NB4 (cell line): ENCODE measurements at regions not wholly inside any gene's neighbourhood (a gene's known extent, or its start where the extent isn't known, plus 50 kb on each side); places are given as distances from the start of the nearest gene placed in this dataset.

Source experiments
- DNase-seq: peaks from one replicate; pipeline ENCODE4 v3.0.0; 2010; ENCODE audit warnings: low read depth
- H3K4me3 ChIP-seq: one replicate; pipeline ENCODE4 v1.5.1; 2011; ENCODE audit warnings: mild to moderate bottlenecking, low read depth, low read length, moderate library complexity
- MYC ChIP-seq: IDR thresholded peaks from 2 replicates; pipeline ENCODE4 v1.6.1; 2011; ENCODE audit warnings: low read depth, low read length
- POLR2A ChIP-seq: IDR thresholded peaks from 2 replicates; pipeline ENCODE4 v1.6.1; 2011; ENCODE audit warnings: mild to moderate bottlenecking; ENCODE audit not compliant: insufficient read length; ENCODE audit errors: extremely low read depth
- TF ChIP-seq, protein P1 (sequence below): IDR thresholded peaks from 2 replicates; pipeline ENCODE4 v1.6.1; 2011; ENCODE audit warnings: low read depth, low read length
- TF ChIP-seq, protein P2 (sequence below): IDR thresholded peaks from one replicate; pipeline ENCODE4 v1.5.1; 2012; ENCODE audit warnings: low read depth, low read length

DNA sequence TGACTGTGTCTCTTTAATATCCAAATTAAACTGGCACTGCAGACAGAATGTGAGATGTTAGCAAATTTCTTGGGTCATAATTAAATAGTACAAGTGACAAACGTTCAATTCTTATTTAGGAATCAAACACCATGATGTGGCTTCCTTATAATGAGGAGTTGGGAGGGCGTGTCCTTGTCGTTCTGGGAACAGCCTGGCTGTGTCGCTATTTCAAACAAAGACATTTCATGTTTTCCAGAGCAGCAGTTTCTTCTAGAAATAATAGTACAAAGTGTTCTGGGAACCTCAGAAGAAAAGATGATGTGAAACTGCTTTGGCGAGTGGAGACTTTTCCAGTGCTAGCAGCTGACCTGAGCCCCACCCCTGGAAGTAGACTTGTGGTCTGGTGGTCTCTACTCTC lies 301.7 kb upstream of the N4BP1 start:
- DNase-seq: peak; percentile 7
- no peak overlapping the region for H3K4me3 ChIP-seq
- TF ChIP-seq MYC (no peak), POLR2A (no peak)
- TF ChIP-seq, protein P1, sequence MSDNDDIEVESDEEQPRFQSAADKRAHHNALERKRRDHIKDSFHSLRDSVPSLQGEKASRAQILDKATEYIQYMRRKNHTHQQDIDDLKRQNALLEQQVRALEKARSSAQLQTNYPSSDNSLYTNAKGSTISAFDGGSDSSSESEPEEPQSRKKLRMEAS: no peak
- TF ChIP-seq, protein P2, sequence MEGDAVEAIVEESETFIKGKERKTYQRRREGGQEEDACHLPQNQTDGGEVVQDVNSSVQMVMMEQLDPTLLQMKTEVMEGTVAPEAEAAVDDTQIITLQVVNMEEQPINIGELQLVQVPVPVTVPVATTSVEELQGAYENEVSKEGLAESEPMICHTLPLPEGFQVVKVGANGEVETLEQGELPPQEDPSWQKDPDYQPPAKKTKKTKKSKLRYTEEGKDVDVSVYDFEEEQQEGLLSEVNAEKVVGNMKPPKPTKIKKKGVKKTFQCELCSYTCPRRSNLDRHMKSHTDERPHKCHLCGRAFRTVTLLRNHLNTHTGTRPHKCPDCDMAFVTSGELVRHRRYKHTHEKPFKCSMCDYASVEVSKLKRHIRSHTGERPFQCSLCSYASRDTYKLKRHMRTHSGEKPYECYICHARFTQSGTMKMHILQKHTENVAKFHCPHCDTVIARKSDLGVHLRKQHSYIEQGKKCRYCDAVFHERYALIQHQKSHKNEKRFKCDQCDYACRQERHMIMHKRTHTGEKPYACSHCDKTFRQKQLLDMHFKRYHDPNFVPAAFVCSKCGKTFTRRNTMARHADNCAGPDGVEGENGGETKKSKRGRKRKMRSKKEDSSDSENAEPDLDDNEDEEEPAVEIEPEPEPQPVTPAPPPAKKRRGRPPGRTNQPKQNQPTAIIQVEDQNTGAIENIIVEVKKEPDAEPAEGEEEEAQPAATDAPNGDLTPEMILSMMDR: no peak

DNA sequence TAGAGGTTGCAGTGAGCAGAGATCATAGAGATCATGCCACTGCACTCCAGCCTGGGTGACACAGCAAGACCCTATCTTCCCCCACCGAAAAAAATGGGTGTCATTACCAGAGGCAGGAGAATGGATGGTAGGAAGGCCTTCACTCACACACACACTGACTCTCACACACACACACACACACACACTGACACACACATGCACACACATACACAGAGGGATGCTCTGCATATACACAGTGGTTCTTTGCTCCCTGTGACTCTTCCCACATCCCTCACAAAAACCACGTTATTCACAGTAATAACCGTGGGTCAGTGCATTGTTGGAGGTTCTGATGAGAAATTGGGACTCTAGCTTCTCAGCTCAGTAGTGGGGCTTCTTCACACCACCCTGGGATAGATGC lies 300.2 kb upstream of the N4BP1 start:
- TF ChIP-seq, protein P1: no peak
- TF ChIP-seq, protein P2: no peak
- no peak for TF ChIP-seq POLR2A
- no peak for TF ChIP-seq MYC
- no peak for DNase-seq

DNA sequence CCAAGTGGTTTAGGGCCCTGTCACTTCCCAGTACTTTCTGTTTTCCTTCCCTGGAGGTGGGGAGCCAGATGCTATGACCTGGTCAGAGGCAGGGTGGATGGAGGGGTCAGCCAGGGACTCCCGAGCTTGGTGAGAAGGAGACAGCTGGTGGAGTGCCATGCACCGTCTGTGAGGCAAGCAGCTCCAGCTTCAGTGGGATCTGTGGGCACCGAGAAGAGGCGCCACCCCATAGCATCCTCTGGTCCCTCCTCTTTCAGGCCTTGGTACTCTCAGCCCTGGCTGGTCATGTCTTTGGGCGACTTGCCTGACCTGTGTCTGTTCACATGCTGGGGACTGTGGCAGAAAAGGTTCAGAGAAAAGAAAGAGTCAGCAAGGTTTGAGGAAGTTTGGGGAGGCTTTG lies 299.3 kb upstream of the N4BP1 start:
- DNase-seq: no peak
- H3K4me3 ChIP-seq: no peak overlapping the region
- TF ChIP-seq, protein P2: no peak

More for the DNA sequence above, 300.2 kb upstream of the N4BP1 start:
- no peak overlapping the region for H3K4me3 ChIP-seq

DNA sequence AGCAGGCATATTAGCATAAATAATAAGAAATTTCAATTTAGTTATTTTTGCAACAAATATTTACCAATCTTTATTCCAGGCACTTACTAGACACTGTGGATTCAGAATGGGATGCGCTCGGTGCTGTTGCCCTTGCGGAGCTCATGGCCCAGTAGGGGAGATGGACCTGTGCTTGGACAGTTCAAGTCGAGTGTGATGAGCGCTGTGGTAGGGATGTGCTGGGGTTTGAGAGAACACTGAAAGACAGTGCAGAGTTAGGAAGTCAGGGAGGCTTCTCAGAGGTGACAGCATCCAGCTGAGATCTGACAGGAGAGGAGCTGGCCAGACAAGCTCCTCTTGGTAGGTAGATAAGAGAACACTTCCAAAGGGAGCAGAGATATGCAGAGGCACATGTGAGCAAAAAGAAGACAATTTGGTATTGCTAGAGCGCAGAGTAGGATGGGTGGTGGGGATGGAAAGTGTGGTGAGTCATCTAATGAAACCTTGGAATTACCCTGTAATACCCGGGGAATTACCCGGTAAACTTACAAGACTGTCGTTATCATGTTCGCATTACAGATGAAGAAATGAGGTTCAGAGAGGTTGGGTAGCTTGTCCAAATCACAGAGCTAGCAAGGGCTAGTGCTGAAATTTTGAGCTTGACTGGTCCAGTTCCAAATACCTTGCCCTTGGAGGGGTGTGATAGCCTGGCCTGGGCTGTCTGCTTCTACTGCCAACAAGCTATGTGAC lies 298.1 kb upstream of the N4BP1 start:
- TF ChIP-seq POLR2A (no peak), MYC (no peak)
- TF ChIP-seq, protein P1: no peak
- TF ChIP-seq, protein P2: no peak
- no peak for DNase-seq
- H3K4me3 ChIP-seq: no peak overlapping the region

DNA sequence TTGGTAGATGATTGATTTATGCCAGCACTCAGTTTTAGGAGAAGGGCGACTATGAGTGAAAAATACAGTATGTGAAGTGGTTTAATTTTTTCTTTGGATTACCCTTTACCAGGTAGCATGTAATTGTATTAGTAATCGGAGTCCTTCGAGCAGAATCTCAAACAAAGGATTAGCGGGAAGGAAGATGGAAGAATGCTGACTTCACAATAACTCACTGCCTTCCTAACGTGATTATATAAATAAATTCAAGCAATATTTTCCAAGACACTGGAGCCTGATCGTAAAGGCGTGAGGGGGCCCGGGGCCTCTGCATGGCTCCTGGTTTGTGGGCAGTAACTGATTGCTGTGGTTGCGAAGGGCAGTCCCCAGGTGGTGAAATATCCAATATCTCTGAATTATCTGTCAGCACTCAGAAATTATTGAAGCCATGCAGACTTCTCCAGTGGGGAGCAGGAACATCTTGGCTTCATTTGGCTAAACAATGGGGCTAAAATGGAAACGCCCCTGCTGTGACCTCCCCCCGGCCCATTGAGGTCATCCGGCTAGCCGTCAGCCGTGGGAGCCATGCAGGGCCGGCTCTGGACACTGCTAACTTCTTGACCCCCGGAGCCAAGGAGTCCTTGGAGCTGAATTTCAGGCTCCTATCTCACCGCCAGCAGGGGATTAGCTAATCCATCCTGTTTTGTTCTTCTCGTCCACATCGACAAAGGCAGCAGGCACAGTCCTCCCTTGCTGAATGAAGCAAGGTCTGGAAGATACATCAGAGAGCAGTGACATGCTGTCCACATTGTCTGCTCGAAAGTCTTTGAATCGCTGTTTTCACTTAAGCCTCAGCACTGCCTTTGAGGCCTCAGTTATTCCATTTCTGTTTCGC lies 295.9 kb upstream of the N4BP1 start:
- TF ChIP-seq POLR2A: no peak
- TF ChIP-seq MYC: no peak
- TF ChIP-seq, protein P2: no peak
- TF ChIP-seq, protein P1: no peak
- DNase-seq: no peak

More for the DNA sequence above, 295.9 kb upstream of the N4BP1 start:
- no peak overlapping the region for H3K4me3 ChIP-seq
